HG03571 (cell line): ENCODE measurements at regions not wholly inside any gene's neighbourhood (a gene's known extent, or its start where the extent isn't known, plus 50 kb on each side); places are given as distances from the start of the nearest gene placed in this dataset.

Experiments used
- ATAC-seq: cut with Tn5 transposase; IDR thresholded peaks from one replicate; pipeline ENCODE4 v1.9.1; 2021; ENCODE audit not compliant: unreplicated experiment

- ATAC-seq, result no peak
Observed at GRCh38 chr22:49237279-49237678, 590.4 kb downstream of the BRD1 start.

- ATAC-seq, result no peak
Observed at GRCh38 chr22:49236541-49237075, 591.1 kb downstream of the BRD1 start.

DNA sequence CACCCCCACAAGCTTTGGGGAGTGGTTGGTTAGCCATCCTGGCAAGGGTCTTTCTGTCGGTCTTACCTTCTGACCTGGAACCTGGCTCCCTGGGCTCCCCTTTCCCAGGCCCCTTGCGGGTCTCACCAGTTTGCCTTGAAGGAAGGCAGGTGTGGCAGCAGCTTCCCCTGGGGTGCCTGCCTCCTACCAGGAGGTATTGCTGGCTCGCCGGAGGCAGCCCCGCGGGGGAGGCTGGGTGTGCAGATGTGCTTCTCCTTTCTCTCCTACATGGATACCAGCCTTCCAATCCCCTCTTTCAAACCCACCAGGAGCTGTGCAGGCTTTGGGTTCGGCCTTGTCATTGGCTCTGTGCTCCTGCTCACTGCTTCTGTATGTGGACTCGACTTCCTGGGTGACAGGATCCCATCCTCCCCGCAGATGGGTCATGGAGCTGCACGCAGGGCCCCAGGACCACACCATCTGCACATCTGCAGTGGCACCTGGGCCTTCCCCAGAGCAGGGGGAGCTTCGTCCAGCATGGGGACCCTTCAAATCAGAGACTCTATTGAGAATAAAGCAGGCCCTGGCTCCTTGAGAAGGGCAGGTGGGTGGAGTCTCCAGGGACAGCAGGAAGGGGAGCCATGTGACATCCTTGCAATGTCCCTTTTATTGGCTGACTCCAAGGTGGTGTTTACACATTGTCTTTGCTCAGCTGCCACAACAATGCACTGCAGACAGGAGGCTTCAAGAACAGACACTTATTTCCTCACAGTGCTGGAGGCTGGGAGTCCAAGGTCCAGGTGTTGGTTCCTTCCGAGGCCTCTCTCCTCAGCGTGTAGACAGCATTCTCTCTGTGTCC is 592.0 kb downstream of the BRD1 start:
- ATAC-seq, result no peak

GRCh38 chr22:49234459-49234858 is 593.2 kb downstream of the BRD1 start:
- ATAC-seq, result no peak

DNA sequence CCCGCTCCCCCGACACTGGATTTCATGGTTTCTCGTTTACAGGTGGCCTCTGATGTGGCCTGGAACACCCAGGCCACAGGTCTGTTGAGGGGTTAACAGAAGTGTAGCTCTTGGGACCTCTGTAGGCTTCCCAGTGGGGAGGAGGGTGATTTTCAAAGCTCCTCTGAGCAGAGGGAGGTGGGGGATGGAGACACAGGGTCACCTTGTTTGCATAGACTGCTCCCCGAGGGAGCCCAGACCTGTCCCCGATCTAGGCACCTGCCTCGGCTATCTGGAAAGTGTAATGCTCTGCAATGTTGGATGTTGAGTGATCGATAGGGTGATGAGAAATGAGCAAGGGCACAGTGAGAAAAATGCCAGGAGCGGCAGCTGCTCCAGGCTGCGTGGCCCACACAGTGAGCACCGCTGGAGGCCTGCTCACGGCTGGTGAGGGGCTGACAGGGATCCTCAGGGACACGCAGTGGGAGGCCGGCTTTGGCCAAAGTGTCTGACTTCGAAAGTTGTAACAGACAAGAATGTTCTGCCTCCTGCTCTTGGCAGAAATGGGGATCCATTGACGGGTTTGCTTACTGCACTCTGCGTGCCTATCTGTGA is 594.1 kb downstream of the BRD1 start:
- no peak for ATAC-seq

- ATAC-seq, result no peak
Observed at GRCh38 chr22:49232319-49233067, 595.2 kb downstream of the BRD1 start.

DNA sequence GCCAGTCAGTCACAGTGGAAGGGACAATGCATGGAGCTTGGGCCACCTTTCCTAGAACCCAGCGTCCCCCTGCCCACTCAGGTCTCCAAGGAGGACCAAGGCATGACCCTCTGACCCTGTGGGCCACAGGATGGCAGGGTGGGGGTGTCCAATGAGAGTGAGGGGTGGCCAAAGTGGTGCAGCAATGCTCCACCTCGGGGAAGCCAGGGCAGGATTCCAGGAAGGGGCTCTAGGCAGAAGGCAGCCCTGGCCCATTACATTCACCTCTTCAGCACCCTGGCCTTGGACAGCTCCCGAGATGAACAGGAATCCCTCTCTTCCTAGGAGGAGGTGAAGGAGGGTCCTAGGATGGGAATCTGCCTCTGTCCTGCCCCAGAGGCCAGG is 597.5 kb downstream of the BRD1 start:
- ATAC-seq, result no peak

DNA sequence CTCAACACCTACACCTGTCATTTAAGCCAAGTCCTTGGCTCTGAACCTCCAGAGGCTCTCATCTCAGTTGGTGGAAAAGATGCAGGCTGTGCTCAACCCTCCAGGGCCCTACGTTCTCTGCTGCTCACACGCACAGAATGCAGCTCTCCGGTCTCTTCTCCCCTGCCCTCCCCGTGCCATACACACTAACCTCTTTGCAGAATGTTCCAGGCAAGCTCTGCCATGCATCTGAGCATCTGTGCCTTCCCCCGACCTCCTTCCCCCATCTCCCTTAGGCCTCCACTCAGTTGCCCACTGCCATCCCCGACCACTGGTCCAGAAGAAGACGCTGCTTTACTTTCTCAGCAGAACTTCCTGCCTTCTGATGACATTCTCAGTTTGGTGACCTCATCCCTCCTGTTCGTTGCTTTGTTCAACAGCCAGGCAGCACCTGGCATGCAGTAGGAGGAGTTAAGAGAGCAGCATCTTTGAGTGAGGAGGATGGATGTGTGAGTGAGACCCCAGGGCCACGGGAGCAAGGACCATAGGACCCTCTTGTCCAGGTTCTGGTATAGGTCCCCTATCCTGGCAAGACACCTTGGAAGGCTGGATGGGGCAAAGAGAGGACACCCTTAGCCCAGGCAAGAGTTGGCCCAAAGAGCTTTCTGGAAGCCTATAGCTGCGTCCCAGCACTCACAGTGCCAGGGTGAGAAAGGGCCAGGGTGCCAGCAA is 598.0 kb downstream of the BRD1 start:
- no peak for ATAC-seq

GRCh38 chr22:49228431-49229037 is 599.1 kb downstream of the BRD1 start:
- ATAC-seq, result no peak

DNA sequence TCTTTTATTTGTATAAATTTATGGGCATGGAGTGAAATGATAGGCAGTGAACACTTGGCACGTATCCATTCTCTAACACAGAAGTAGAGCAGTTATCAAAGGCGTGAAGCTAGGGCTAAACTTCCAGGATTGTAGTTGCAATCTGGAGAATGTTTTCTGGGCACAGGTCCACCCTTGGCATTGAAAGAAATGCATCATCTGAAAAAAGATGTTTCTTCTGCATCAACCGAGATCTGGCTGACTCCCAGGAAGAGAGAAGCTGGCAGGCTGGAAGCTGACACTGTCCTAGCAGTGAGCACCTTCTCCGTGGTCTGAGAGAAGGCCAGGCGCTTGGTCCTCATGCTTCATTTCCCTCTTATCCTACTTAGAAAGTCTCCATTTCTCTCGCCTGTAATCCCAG is 600.0 kb downstream of the BRD1 start:
- no peak for ATAC-seq

DNA sequence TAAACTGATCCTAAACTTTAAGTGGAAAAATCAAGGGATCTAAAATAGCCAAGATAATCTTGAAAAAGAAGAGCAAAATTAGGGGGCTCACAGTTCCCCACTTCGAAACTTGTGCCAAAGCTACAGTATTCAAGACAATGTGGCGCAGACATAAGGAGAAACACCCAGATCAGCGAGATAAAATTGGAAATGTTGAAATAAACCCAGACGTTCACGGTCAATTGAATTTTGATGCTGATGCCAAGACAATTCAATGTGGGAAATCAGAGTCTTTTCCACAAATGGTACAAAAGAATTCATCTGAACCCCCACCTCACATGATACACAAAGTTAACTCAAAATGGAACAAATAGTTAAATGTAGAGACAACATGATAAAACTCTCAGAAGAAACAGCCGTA is 601.6 kb downstream of the BRD1 start:
- no peak for ATAC-seq

DNA sequence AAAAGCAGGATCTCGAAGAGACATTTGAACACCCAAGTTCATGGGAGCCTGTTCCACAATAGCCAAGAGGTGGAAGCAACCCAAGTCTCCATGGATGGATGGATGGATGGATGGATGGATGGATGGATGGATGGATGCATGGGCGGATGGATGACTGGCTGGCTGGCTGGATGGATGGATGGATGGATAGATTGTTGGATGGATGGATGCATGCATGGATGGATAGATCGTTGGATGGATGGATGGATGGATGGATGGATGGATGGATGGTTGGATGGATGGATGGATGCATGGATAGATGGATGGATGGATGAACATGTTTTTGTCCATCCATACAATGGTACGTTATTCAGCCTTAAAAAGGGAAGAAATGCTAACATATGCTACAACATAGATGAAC is 603.4 kb downstream of the BRD1 start:
- ATAC-seq, result no peak

DNA sequence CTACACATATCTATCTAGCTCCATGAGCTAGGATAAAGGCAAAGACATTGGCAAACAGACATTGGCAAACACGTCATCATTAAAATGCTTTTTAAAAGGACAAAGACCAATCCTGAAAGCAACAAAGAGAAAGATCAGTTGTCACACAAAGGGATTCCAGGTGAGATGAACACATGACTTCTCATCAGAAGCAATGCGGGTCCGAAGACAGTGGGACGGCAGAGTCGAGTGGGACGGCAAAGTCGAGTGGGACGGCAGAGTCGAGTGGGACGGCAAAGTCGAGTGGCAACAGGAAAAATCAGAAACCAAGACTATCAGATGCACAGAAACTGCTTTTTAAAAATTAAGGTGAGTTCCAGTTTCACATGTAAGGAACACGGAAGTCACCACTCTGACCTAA is 609.5 kb downstream of the BRD1 start:
- no peak for ATAC-seq

GRCh38 chr22:49216579-49216978 is 611.1 kb downstream of the BRD1 start:
- no peak for ATAC-seq

DNA sequence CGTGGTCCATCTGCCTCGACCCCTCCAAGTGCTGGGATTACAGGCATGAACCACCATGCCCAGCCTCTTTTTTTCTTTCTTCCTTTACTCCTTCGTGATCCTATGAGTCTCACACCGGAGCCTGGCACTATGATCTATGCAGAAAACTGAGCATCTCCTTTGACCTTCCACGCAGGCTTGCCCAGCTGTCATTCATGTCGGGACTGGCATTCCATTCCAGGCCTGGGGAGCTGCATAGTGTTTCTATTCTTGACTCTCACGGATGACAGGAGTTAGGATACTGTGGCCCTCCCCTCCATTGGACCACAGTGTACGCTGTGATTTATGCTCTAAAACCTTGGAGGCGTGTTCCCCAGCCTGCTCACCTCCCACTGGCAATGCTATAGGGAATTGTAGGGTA is 611.8 kb downstream of the BRD1 start:
- ATAC-seq, result no peak

- no peak for ATAC-seq
Observed at GRCh38 chr22:49214976-49215375, 612.7 kb downstream of the BRD1 start.

GRCh38 chr22:49213731-49214352 is 613.8 kb downstream of the BRD1 start:
- no peak for ATAC-seq

GRCh38 chr22:49212466-49212865 is 615.2 kb downstream of the BRD1 start:
- no peak for ATAC-seq

DNA sequence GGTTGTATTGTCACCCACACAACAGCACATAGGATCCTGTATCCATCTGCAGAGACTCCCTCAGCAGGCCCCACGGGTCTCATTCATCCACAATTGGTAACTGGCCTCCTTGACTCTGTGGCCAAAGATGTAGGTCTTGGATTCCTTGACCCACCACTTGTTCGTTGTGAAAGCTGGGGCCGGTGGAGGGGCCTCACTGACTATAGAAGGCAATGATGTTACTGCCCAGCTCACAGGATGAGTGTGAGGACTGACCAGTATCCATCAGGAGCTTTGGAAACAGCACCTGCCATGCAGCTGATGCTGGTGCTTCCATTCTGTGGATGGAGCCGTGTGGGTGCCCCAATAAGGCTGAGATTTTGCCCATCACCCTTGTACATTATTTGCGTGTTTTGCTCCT is 615.7 kb downstream of the BRD1 start:
- no peak for ATAC-seq

DNA sequence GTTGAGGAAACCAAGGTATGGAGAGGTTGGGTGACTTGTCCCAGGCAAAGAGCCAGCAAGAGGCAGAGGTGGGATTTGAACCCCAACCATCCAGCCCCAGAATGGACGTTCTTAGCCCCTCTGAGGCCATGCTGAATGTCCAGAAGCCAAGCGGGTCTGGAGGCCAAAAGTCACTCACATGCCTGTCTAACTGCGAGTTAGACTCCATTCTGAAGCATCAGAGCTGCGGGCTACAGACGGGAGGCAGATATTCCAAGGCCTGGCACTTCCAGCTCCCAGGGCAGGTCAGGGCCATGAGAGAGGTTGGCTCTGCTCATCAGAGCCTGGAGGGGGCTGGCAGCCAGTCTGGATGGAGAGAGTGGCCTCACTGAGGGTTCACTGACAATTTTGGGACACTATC is 616.5 kb downstream of the BRD1 start:
- ATAC-seq, result no peak
